PC-9 (cell line): ENCODE measurements at regions not wholly inside any gene's neighbourhood (a gene's known extent, or its start where the extent isn't known, plus 50 kb on each side); places are given as distances from the start of the nearest gene placed in this dataset.

Source experiments
- EZH2 ChIP-seq: fragments of 200-600 bp; sonication (generic); IDR thresholded peaks from 2 replicates; pipeline ENCODE4 v1.8.0; 2017; ENCODE audit warnings: antibody characterized with exemption, low read depth
- TF ChIP-seq, protein P1 (sequence below): fragments of 200-600 bp; sonication (generic); conservative IDR thresholded peaks from 2 replicates; pipeline ENCODE4 v1.6.1; 2017; ENCODE audit warnings: mixed run types, antibody characterized with exemption, mild to moderate bottlenecking, moderate library complexity

DNA sequence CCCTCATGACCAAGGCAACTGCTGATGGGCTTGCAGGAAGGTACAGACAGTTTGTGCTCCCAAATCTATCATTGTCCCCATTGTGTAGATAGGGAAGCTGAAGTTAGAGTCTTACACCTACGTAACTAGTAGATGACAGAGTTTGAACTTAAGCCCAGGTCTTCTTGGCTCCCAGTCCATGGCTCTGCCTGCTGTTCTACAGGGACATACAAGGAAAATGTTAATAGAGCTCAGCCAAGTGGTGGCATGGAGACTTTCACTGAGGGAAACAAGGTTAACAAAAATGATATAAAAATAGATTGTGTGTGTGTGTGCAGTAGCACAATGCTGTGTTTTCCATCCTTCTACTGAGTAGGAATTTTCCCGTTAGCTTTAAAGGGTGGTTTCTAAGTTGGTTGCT, 936.5 kb downstream of the RPA4 start:
- TF ChIP-seq, protein P1, sequence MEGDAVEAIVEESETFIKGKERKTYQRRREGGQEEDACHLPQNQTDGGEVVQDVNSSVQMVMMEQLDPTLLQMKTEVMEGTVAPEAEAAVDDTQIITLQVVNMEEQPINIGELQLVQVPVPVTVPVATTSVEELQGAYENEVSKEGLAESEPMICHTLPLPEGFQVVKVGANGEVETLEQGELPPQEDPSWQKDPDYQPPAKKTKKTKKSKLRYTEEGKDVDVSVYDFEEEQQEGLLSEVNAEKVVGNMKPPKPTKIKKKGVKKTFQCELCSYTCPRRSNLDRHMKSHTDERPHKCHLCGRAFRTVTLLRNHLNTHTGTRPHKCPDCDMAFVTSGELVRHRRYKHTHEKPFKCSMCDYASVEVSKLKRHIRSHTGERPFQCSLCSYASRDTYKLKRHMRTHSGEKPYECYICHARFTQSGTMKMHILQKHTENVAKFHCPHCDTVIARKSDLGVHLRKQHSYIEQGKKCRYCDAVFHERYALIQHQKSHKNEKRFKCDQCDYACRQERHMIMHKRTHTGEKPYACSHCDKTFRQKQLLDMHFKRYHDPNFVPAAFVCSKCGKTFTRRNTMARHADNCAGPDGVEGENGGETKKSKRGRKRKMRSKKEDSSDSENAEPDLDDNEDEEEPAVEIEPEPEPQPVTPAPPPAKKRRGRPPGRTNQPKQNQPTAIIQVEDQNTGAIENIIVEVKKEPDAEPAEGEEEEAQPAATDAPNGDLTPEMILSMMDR, result no peak
- TF ChIP-seq EZH2, result no peak
